WTC11 (cell line): ENCODE measurements at regions not wholly inside any gene's neighbourhood (a gene's known extent, or its start where the extent isn't known, plus 50 kb on each side); places are given as distances from the start of the nearest gene placed in this dataset.

Experiments
- ATAC-seq: fragments of 200-7000 bp; cut with Tn5 transposase; 2 replicates; pipeline ENCODE4 v1.10.0; 2021; ENCODE audit warnings: mild to moderate bottlenecking, moderate library complexity
- CTCF ChIA-PET: fragments of 300-600 bp; sonication (Branson Sonifier 250); formaldehyde crosslinking; loops from one replicate; lab custom pipeline; 2021; ENCODE audit warnings: antibody characterized with exemption; lab: Charles Lee
- POLR2A ChIA-PET: fragments of 350-600 bp; sonication (Branson Sonifier 250); formaldehyde crosslinking; loops from one replicate; lab custom pipeline; 2021; ENCODE audit warnings: antibody characterized with exemption; lab: Charles Lee
- DNase-seq: peaks from one replicate; pipeline ENCODE4 v3.0.0; 2021; ENCODE audit warnings: low spot score
- H3K27ac Mint-ChIP-seq: 2 replicates; pipeline ENCODE4 v1.8.0; 2021; ENCODE audit warnings: mixed read lengths
- H3K27me3 Mint-ChIP-seq: 2 replicates; pipeline ENCODE4 v1.8.0; 2021; ENCODE audit warnings: low read depth, mild to moderate bottlenecking, moderate library complexity, mixed read lengths
- H3K36me3 Mint-ChIP-seq: 2 replicates; pipeline ENCODE4 v1.8.0; 2021; ENCODE audit warnings: mixed read lengths
- H3K4me1 Mint-ChIP-seq: 2 replicates; pipeline ENCODE4 v1.8.0; 2022; ENCODE audit warnings: mixed read lengths
- H3K4me3 Mint-ChIP-seq: 2 replicates; pipeline ENCODE4 v1.8.0; 2021; ENCODE audit warnings: mild to moderate bottlenecking, moderate library complexity, mixed read lengths
- H3K9me3 Mint-ChIP-seq: 2 replicates; pipeline ENCODE4 v1.8.0; 2021; ENCODE audit warnings: mixed read lengths
- ATF6 ChIP-seq: sonication (generic); formaldehyde crosslinking; IDR thresholded peaks from 2 replicates; pipeline ENCODE4 v1.8.1; 2023; ENCODE audit warnings: mild to moderate bottlenecking, missing genetic modification reagents
- CREB1 ChIP-seq: sonication (generic); formaldehyde crosslinking; IDR thresholded peaks from 2 replicates; pipeline ENCODE4 v1.8.0; 2023; ENCODE audit warnings: mild to moderate bottlenecking, missing genetic modification reagents
- E2F1 ChIP-seq: sonication (generic); formaldehyde crosslinking; IDR thresholded peaks from 2 replicates; pipeline ENCODE4 v1.8.0; 2022; ENCODE audit warnings: mild to moderate bottlenecking, missing genetic modification reagents
- E2F4 ChIP-seq: sonication (generic); formaldehyde crosslinking; IDR thresholded peaks from 2 replicates; pipeline ENCODE4 v1.8.1; 2022; ENCODE audit warnings: low read depth, mild to moderate bottlenecking, moderate library complexity, missing genetic modification reagents, borderline replicate concordance
- FOXP4 ChIP-seq: sonication (generic); formaldehyde crosslinking; IDR thresholded peaks from 2 replicates; pipeline ENCODE4 v1.8.0; 2022; ENCODE audit warnings: mild to moderate bottlenecking, missing genetic modification reagents
- GTF2I ChIP-seq: fragments of 250-450 bp; sonication (Bioruptor Pico); conservative IDR thresholded peaks from 2 replicates; pipeline ENCODE4 v1.4.0; 2021; ENCODE audit warnings: mild to moderate bottlenecking
- HMGA2 ChIP-seq: fragments of 250-450 bp; sonication (Bioruptor Pico); IDR thresholded peaks from 2 replicates; pipeline ENCODE4 v1.4.0; 2021; ENCODE audit warnings: mild to moderate bottlenecking, moderate library complexity
- MAX ChIP-seq: sonication (generic); formaldehyde crosslinking; IDR thresholded peaks from 2 replicates; pipeline ENCODE4 v1.8.0; 2022; ENCODE audit warnings: mild to moderate bottlenecking, missing genetic modification reagents
- NFATC4 ChIP-seq: fragments of 250-450 bp; sonication (Bioruptor Pico); IDR thresholded peaks from 2 replicates; pipeline ENCODE4 v1.9.0; 2021; ENCODE audit warnings: mild to moderate bottlenecking
- TEAD1 ChIP-seq: sonication (generic); formaldehyde crosslinking; IDR thresholded peaks from 2 replicates; pipeline ENCODE4 v1.8.0; 2022; ENCODE audit warnings: mild to moderate bottlenecking, missing genetic modification reagents
- ZBTB21 ChIP-seq: sonication (generic); formaldehyde crosslinking; IDR thresholded peaks from 2 replicates; pipeline ENCODE4 v1.8.1; 2023; ENCODE audit warnings: mild to moderate bottlenecking, missing genetic modification reagents, borderline replicate concordance
- ZMAT4 ChIP-seq: fragments of 250-450 bp; sonication (Bioruptor Pico); IDR thresholded peaks from 2 replicates; pipeline ENCODE4 v1.9.0; 2021; ENCODE audit warnings: mild to moderate bottlenecking
- ZNF232 ChIP-seq: sonication (generic); formaldehyde crosslinking; IDR thresholded peaks from 2 replicates; pipeline ENCODE4 v1.8.0; 2022; ENCODE audit warnings: mild to moderate bottlenecking, missing genetic modification reagents
- ZNF317 ChIP-seq: sonication (generic); formaldehyde crosslinking; IDR thresholded peaks from 2 replicates; pipeline ENCODE4 v1.8.1; 2023; ENCODE audit warnings: low read depth, mild to moderate bottlenecking, moderate library complexity, missing genetic modification reagents, borderline replicate concordance
- ZNF423 ChIP-seq: fragments of 250-450 bp; sonication (Bioruptor Pico); IDR thresholded peaks from 2 replicates; pipeline ENCODE4 v2.1.2; 2022; ENCODE audit warnings: mild to moderate bottlenecking, moderate library complexity
- ZNF425 ChIP-seq: fragments of 250-450 bp; sonication (Bioruptor Pico); conservative IDR thresholded peaks from 2 replicates; pipeline ENCODE4 v1.9.0; 2021; ENCODE audit warnings: mild to moderate bottlenecking
- ZNF512 ChIP-seq: sonication (generic); formaldehyde crosslinking; IDR thresholded peaks from 2 replicates; pipeline ENCODE4 v1.8.1; 2022; ENCODE audit warnings: missing genetic modification reagents, borderline replicate concordance

- DNase-seq (no peak), ATAC-seq (no peak)
- POLR2A ChIA-PET, result no interaction called here
- H3K36me3 Mint-ChIP-seq, result no peaks in the 10 kb centered on the region
- TF ChIP-seq ZNF423 (CRISPR knock-in tag) (peak; percentile 52; the same call in 1 of the 2 replicates), MAX (CRISPR knock-in tag) (no peak)
- H3K27ac Mint-ChIP-seq, result no peak overlapping the region
- no peaks in the 10 kb centered on the region for H3K27me3 Mint-ChIP-seq
- H3K4me3 Mint-ChIP-seq, result no peak overlapping the region
- no peaks in the 10 kb centered on the region for H3K9me3 Mint-ChIP-seq
- peaks cover 11% of the 10 kb centered on the region for H3K4me1 Mint-ChIP-seq
- CTCF ChIA-PET, result no interaction called here
Measured at GRCh38 chr9:86687788-86688187, 259.5 kb downstream of the GAS1 start.

- ATAC-seq (no peak), DNase-seq (no peak)
- ChIA-PET CTCF (no interaction called here), POLR2A (no interaction called here)
- H3K4me1 Mint-ChIP-seq, result peaks cover 11% of the 10 kb centered on the region
- no peak overlapping the region for H3K4me3 Mint-ChIP-seq
- TF ChIP-seq ZNF232 (CRISPR knock-in tag) (no peak), ZNF425 (CRISPR knock-in tag) (no peak), ATF6 (no peak), TEAD1 (CRISPR knock-in tag) (no peak), ZMAT4 (no peak), ZNF317 (CRISPR knock-in tag) (no peak), CREB1 (CRISPR knock-in tag) (no peak), E2F4 (CRISPR knock-in tag) (no peak), HMGA2 (CRISPR knock-in tag) (no peak), E2F1 (CRISPR knock-in tag) (no peak), NFATC4 (CRISPR knock-in tag) (no peak), FOXP4 (CRISPR knock-in tag) (no peak), ZBTB21 (no peak), ZNF512 (CRISPR knock-in tag) (no peak), GTF2I (CRISPR knock-in tag) (no peak)
- no peaks in the 10 kb centered on the region for H3K36me3 Mint-ChIP-seq
- H3K27ac Mint-ChIP-seq, result no peak overlapping the region
- H3K27me3 Mint-ChIP-seq, result no peaks in the 10 kb centered on the region
- peaks cover 4% of the 10 kb centered on the region; the same call in 1 of the 2 replicates for H3K9me3 Mint-ChIP-seq
Measured at GRCh38 chr9:86685556-86685955, 261.8 kb downstream of the GAS1 start.
